IMR-90 (cell line): ENCODE measurements at regions not wholly inside any gene's neighbourhood (a gene's known extent, or its start where the extent isn't known, plus 50 kb on each side); places are given as distances from the start of the nearest gene placed in this dataset.

Source experiments
- ATAC-seq: fragments of 200-7000 bp; cut with Tn5 transposase; 2 replicates; pipeline ENCODE4 v1.9.1; 2020; ENCODE audit warnings: low read depth, mild to moderate bottlenecking, moderate library complexity
- BruUV-seq: library from RNA; stranded (reverse); fragments of 400-500 nt; replicated peaks from 2 replicates; lab custom pipeline; 2021; lab: Mats Ljungman, UMichigan
- CTCF ChIA-PET: fragments of 300-600 bp; formaldehyde crosslinking; extraction: SDS; loops from one replicate; lab custom pipeline; 2021; ENCODE audit warnings: antibody characterized with exemption; lab: Yijun Ruan, JAX
- POLR2A ChIA-PET: fragments of 300-600 bp; sonication (Branson Sonifier 250); formaldehyde crosslinking; loops from one replicate; lab custom pipeline; 2022; ENCODE audit warnings: antibody characterized with exemption; ENCODE audit not compliant: unreplicated experiment; lab: Charles Lee
- DNase-seq: peaks from one replicate; pipeline ENCODE4 v3.0.0; 2013
- H2AFZ ChIP-seq: replicated peaks from 2 replicates; pipeline ENCODE3; 2013; ENCODE audit warnings: low read length, mild to moderate bottlenecking; ENCODE audit not compliant: poor library complexity
- H2AK5ac ChIP-seq: 2 replicates; pipeline ENCODE4 v1.6.1; 2013; ENCODE audit warnings: low read depth, low read length, inconsistent platforms
- H2AK9ac ChIP-seq: replicated peaks from 2 replicates; pipeline ENCODE3; 2013; ENCODE audit warnings: mild to moderate bottlenecking, low read depth, low read length, moderate library complexity; ENCODE audit not compliant: poor library complexity
- H2BK120ac ChIP-seq: 2 replicates; pipeline ENCODE4 v1.6.1; 2013; ENCODE audit warnings: low read depth, low read length, inconsistent platforms
- H2BK15ac ChIP-seq: 3 replicates; pipeline ENCODE4 v1.6.1; 2013; ENCODE audit warnings: low read depth, low read length, inconsistent platforms
- H2BK20ac ChIP-seq: 2 replicates; pipeline ENCODE4 v1.6.1; 2013; ENCODE audit warnings: low read depth, mild to moderate bottlenecking, inconsistent platforms, low read length, moderate library complexity
- H2BK5ac ChIP-seq: 2 replicates; pipeline ENCODE4 v1.6.1; 2013; ENCODE audit warnings: mild to moderate bottlenecking, low read depth, low read length, inconsistent platforms; ENCODE audit not compliant: poor library complexity, severe bottlenecking
- H3K14ac ChIP-seq: replicated peaks from 2 replicates; pipeline ENCODE4 v1.6.1; 2013; ENCODE audit warnings: low read depth, low read length, inconsistent platforms
- H3K18ac ChIP-seq: 2 replicates; pipeline ENCODE4 v1.6.1; 2013; ENCODE audit warnings: low read depth, low read length, control low read depth
- H3K23ac ChIP-seq: 2 replicates; pipeline ENCODE4 v1.6.1; 2013; ENCODE audit warnings: low read depth, low read length, inconsistent platforms
- H3K27ac ChIP-seq: 2 replicates; pipeline ENCODE4 v1.5.1; 2013; ENCODE audit warnings: mild to moderate bottlenecking, control low read depth, low read length; ENCODE audit not compliant: insufficient read depth
- H3K27me3 ChIP-seq: 2 replicates; pipeline ENCODE4 v1.6.1; 2013; ENCODE audit warnings: low read length; ENCODE audit not compliant: control insufficient read depth, insufficient read depth
- H3K36me3 ChIP-seq: 2 replicates; pipeline ENCODE4 v1.6.1; 2013; ENCODE audit warnings: low read length, mixed read lengths; ENCODE audit not compliant: control insufficient read depth, insufficient read depth
- H3K4ac ChIP-seq: 2 replicates; pipeline ENCODE4 v1.6.1; 2013; ENCODE audit warnings: low read depth, low read length, inconsistent platforms
- H3K4me1 ChIP-seq: 2 replicates; pipeline ENCODE4 v1.6.1; 2013; ENCODE audit warnings: low read length, mixed read lengths; ENCODE audit not compliant: control insufficient read depth, insufficient read depth
- H3K4me2 ChIP-seq: 2 replicates; pipeline ENCODE4 v1.6.1; 2013; ENCODE audit warnings: low read depth, mild to moderate bottlenecking, control low read depth, low read length, moderate library complexity
- H3K4me3 ChIP-seq: 2 replicates; pipeline ENCODE4 v1.5.1; 2013; ENCODE audit warnings: low read depth, mild to moderate bottlenecking, control low read depth, low read length, moderate library complexity; ENCODE audit not compliant: insufficient read depth
- H3K56ac ChIP-seq: 2 replicates; pipeline ENCODE4 v1.6.1; 2013; ENCODE audit warnings: low read length, inconsistent platforms; ENCODE audit not compliant: insufficient read depth; ENCODE audit errors: extremely low read depth
- H3K79me1 ChIP-seq, 2 experiments: 2 replicates each; pipeline ENCODE4 v1.6.1; 2013; ENCODE audit warnings: low read length in 2 of 2, inconsistent platforms in 1 of 2, low read depth in 1 of 2
- H3K9ac ChIP-seq: 2 replicates; pipeline ENCODE4 v1.6.1; 2013; ENCODE audit warnings: low read depth, low read length, control low read depth
- H3K9me1 ChIP-seq: 2 replicates; pipeline ENCODE4 v1.6.1; 2013; ENCODE audit warnings: low read length, inconsistent platforms; ENCODE audit not compliant: insufficient read depth
- H3K9me3 ChIP-seq: 2 replicates; pipeline ENCODE4 v1.6.1; 2013; ENCODE audit warnings: low read length; ENCODE audit not compliant: control insufficient read depth, insufficient read depth
- H4K20me1 ChIP-seq: 2 replicates; pipeline ENCODE4 v1.6.1; 2013; ENCODE audit warnings: low read length, inconsistent platforms; ENCODE audit not compliant: insufficient read depth
- H4K5ac ChIP-seq: 2 replicates; pipeline ENCODE4 v1.6.1; 2013; ENCODE audit warnings: mild to moderate bottlenecking, low read depth, low read length, control low read depth
- H4K8ac ChIP-seq, 2 experiments: 2 replicates each; pipeline ENCODE4 v1.6.1; 2013; ENCODE audit warnings: low read depth in 2 of 2, low read length in 2 of 2, control low read depth in 1 of 2, inconsistent platforms in 1 of 2
- H4K91ac ChIP-seq: 2 replicates; pipeline ENCODE4 v1.6.1; 2013; ENCODE audit warnings: low read depth, low read length, inconsistent platforms; ENCODE audit not compliant: insufficient read depth
- CEBPB ChIP-seq: IDR thresholded peaks from 2 replicates; pipeline ENCODE4 v1.6.1; 2012; ENCODE audit warnings: low read depth, low read length, improper control_type of control experiment
- CHD1 ChIP-seq: IDR thresholded peaks from 2 replicates; pipeline ENCODE4 v1.6.1; 2012; ENCODE audit warnings: low read depth, low read length, improper control_type of control experiment
- MAZ ChIP-seq: IDR thresholded peaks from 2 replicates; pipeline ENCODE4 v1.6.1; 2012; ENCODE audit warnings: low read depth, mild to moderate bottlenecking, low read length, improper control_type of control experiment, moderate library complexity, borderline replicate concordance
- SMC3 ChIP-seq: fragments of 150-350 bp; IDR thresholded peaks from 2 replicates; pipeline ENCODE4 v1.6.1; 2016; ENCODE audit warnings: low read depth, mild to moderate bottlenecking, antibody characterized with exemption, low read length, moderate library complexity
- dilution Hi-C: fragments of 300-500 bp; cut with HindIII; formaldehyde crosslinking; loops from one replicate; pipeline ENCODE4 v1.14.3; 2018; ENCODE audit warnings: low sequenced_read_pairs; ENCODE audit not compliant: unreplicated experiment
- in situ Hi-C: fragments of 300-500 bp; cut with MboI; formaldehyde crosslinking; loops from 3 replicates; pipeline ENCODE4 v1.14.3; 2019; ENCODE audit warnings: low sequenced_read_pairs, inconsistent platforms, mixed read lengths
- intact Hi-C: fragments of 100-400 bp; cut with micrococcal nuclease; formaldehyde crosslinking; loops from 2 replicates; pipeline ENCODE4 v1.10.0; 2022

- H2AK5ac ChIP-seq: no peak overlapping the region
- H3K56ac ChIP-seq: no peak overlapping the region
- H3K79me1 ChIP-seq: no peaks in the 10 kb centered on the region
- no peak overlapping the region; the same call in 2 of the 3 replicates for H2BK15ac ChIP-seq
- H3K18ac ChIP-seq: no peak overlapping the region
- H3K4ac ChIP-seq: no peak overlapping the region
- POLR2A ChIA-PET: no interaction called here
- CTCF ChIA-PET: no interaction called here
- no peaks in the 10 kb centered on the region for H4K20me1 ChIP-seq
- no peak overlapping the region for H2BK120ac ChIP-seq
- H3K14ac ChIP-seq: no peak overlapping the region
- in situ Hi-C loops (no loop called here), intact Hi-C loops (no loop called here), dilution Hi-C loops (no loop called here)
- H3K9me1 ChIP-seq: no peaks in the 10 kb centered on the region
- no peak overlapping the region for H2BK20ac ChIP-seq
- no peak overlapping the region for H2BK5ac ChIP-seq
- H3K9me3 ChIP-seq: no peaks in the 10 kb centered on the region
- ATAC-seq (no peak), DNase-seq (no peak)
- no peak overlapping the region for H3K4me3 ChIP-seq
- H4K91ac ChIP-seq: no peak overlapping the region
- H3K27me3 ChIP-seq: no peaks in the 10 kb centered on the region
- no peak overlapping the region for H3K27ac ChIP-seq
- H4K5ac ChIP-seq: no peak overlapping the region
- no peak overlapping the region for H3K9ac ChIP-seq
- no peak overlapping the region for H4K8ac ChIP-seq
- TF ChIP-seq MAZ (no peak), CHD1 (no peak), CEBPB (no peak), SMC3 (no peak)
- BruUV-seq: no TSS peak
- no peak overlapping the region for H3K4me2 ChIP-seq
- no peak overlapping the region for H2AK9ac ChIP-seq
- H3K4me1 ChIP-seq: peaks cover 2% of the 10 kb centered on the region; the same call in 1 of the 2 replicates
- no peak overlapping the region for H2AFZ ChIP-seq
- no peaks in the 10 kb centered on the region for H3K36me3 ChIP-seq
- no peak overlapping the region for H3K23ac ChIP-seq
These were observed 378.7 kb upstream of the KITLG start for GRCh38 chr12:88958946-88959345.
